Ascending aorta (tissue), 2 donors: ENCODE measurements at regions not wholly inside any gene's neighbourhood (a gene's known extent, or its start where the extent isn't known, plus 50 kb on each side); places are given as distances from the start of the nearest gene placed in this dataset.

ENCODE experiments used
- DNase-seq, 2 donors: peaks; one replicate each; pipeline ENCODE4 v3.0.0-alpha.2; 2019; ENCODE audit warnings: low spot score in 2 of 2
- H3K27ac ChIP-seq, 2 donors: fragments of 200-600 bp; sonication (generic); one replicate each; pipeline ENCODE4 v1.5.1; 2016 to 2017; ENCODE audit warnings: mild to moderate bottlenecking in 1 of 2
- H3K27me3 ChIP-seq: fragments of 200-600 bp; sonication (generic); one replicate; pipeline ENCODE4 v1.5.1; 2017
- H3K36me3 ChIP-seq, 2 donors: fragments of 200-600 bp; sonication (generic); one replicate each; pipeline ENCODE4 v1.5.1; 2016
- H3K4me1 ChIP-seq, 2 donors: fragments of 200-600 bp; sonication (generic); one replicate each; pipeline ENCODE4 v1.5.1; 2016 to 2017; ENCODE audit warnings: mild to moderate bottlenecking in 1 of 2
- H3K4me3 ChIP-seq, 2 donors: fragments of 200-600 bp; sonication (generic); one replicate each; pipeline ENCODE4 v1.5.1; 2016 to 2017; ENCODE audit warnings: mild to moderate bottlenecking in 1 of 2
- H3K9me3 ChIP-seq, 2 donors: fragments of 200-600 bp; sonication (generic); one replicate each; pipeline ENCODE4 v1.5.1; 2016
- CTCF ChIP-seq, 3 experiments: fragments of 200-600 bp in 2 of 3; fragments of 450-650 bp in 1 of 3; sonication (generic) in 2 of 3; IDR thresholded peaks; one replicate each; pipeline ENCODE4 v1.5.1; 2016 to 2019; ENCODE audit warnings: antibody characterized with exemption in 3 of 3, mild to moderate bottlenecking in 1 of 3, moderate library complexity in 1 of 3
- intact Hi-C: fragments of 100-400 bp; cut with DNase I; formaldehyde crosslinking; loops from one replicate; pipeline ENCODE4 v1.15.1; 2023

GRCh38 chr1:37147392-37147831 is 113.1 kb upstream of the GRIK3 start:
- intact Hi-C loops: no loop called here
- Histone ChIP-seq H3K27ac (no peak overlapping the region), H3K4me3 (no peak overlapping the region), H3K4me1 (no peaks in the 10 kb centered on the region), H3K9me3 (no peaks in the 10 kb centered on the region), H3K36me3 (no peaks in the 10 kb centered on the region), H3K27me3 (no peaks in the 10 kb centered on the region)
- DNase-seq: peak in 1 of 2 donors; percentile 41
- TF ChIP-seq CTCF (IDR thresholded peaks at IDR 0.05): no peak

- Histone ChIP-seq H3K36me3 (no peaks in the 10 kb centered on the region), H3K4me1 (no peaks in the 10 kb centered on the region), H3K4me3 (no peak overlapping the region), H3K9me3 (no peaks in the 10 kb centered on the region), H3K27me3 (no peaks in the 10 kb centered on the region), H3K27ac (no peak overlapping the region)
- intact Hi-C loops: no loop called here
- DNase-seq: peak in 1 of 2 donors; percentile 11
- no peak for TF ChIP-seq CTCF (IDR thresholded peaks at IDR 0.05)
Measured at GRCh38 chr1:37147906-37148305, 113.6 kb upstream of the GRIK3 start.

GRCh38 chr1:37148663-37149062 is 114.3 kb upstream of the GRIK3 start:
- peak in 1 of 2 donors; percentile 16 for DNase-seq
- no peak overlapping the region for H3K4me3 ChIP-seq
- intact Hi-C loops: no loop called here
- H3K4me1 ChIP-seq: no peaks in the 10 kb centered on the region
- no peak for TF ChIP-seq CTCF (IDR thresholded peaks at IDR 0.05)
- H3K27me3 ChIP-seq: no peaks in the 10 kb centered on the region
- H3K36me3 ChIP-seq: no peaks in the 10 kb centered on the region
- H3K9me3 ChIP-seq: no peaks in the 10 kb centered on the region
- no peak overlapping the region for H3K27ac ChIP-seq

- Histone ChIP-seq H3K4me3 (no peak overlapping the region), H3K4me1 (no peaks in the 10 kb centered on the region), H3K27ac (no peak overlapping the region), H3K36me3 (no peaks in the 10 kb centered on the region), H3K27me3 (no peaks in the 10 kb centered on the region), H3K9me3 (no peaks in the 10 kb centered on the region)
- no peak for TF ChIP-seq CTCF (IDR thresholded peaks at IDR 0.05)
- DNase-seq: peak in 1 of 2 donors; percentile 34
- intact Hi-C loops: no loop called here
Measured at GRCh38 chr1:37149296-37149695, 115.0 kb upstream of the GRIK3 start.

- Histone ChIP-seq H3K9me3 (no peaks in the 10 kb centered on the region), H3K4me3 (no peak overlapping the region), H3K27ac (no peak overlapping the region), H3K27me3 (no peaks in the 10 kb centered on the region), H3K36me3 (no peaks in the 10 kb centered on the region), H3K4me1 (no peaks in the 10 kb centered on the region)
- intact Hi-C loops: no loop called here
- TF ChIP-seq CTCF (IDR thresholded peaks at IDR 0.05): no peak
- DNase-seq: peak in 1 of 2 donors; percentile 12
Measured at GRCh38 chr1:37150986-37151385, 116.7 kb upstream of the GRIK3 start.

GRCh38 chr1:37151789-37152188 is 117.5 kb upstream of the GRIK3 start:
- Histone ChIP-seq H3K9me3 (no peaks in the 10 kb centered on the region), H3K4me1 (no peaks in the 10 kb centered on the region), H3K27ac (no peak overlapping the region), H3K4me3 (no peak overlapping the region), H3K36me3 (no peaks in the 10 kb centered on the region), H3K27me3 (no peaks in the 10 kb centered on the region)
- DNase-seq: peak in 1 of 2 donors; percentile 13
- intact Hi-C loops: no loop called here
- TF ChIP-seq CTCF (IDR thresholded peaks at IDR 0.05): no peak
